Endothelial cell (in vitro differentiated cells): ENCODE measurements at regions not wholly inside any gene's neighbourhood (a gene's known extent, or its start where the extent isn't known, plus 50 kb on each side); places are given as distances from the start of the nearest gene placed in this dataset.

Source experiments
- DNase-seq: peaks from one replicate; pipeline ENCODE4 v3.0.0; 2021; ENCODE audit warnings: low spot score
- H3K27ac Mint-ChIP-seq: one replicate; pipeline ENCODE4 v1.8.0; 2021; ENCODE audit warnings: mixed read lengths, inconsistent platforms; ENCODE audit not compliant: unreplicated experiment
- H3K27me3 Mint-ChIP-seq: one replicate; pipeline ENCODE4 v1.8.0; 2021; ENCODE audit warnings: mild to moderate bottlenecking, moderate library complexity, mixed read lengths, inconsistent platforms; ENCODE audit not compliant: unreplicated experiment
- H3K36me3 Mint-ChIP-seq: one replicate; pipeline ENCODE4 v1.8.0; 2021; ENCODE audit warnings: mild to moderate bottlenecking, low read depth, mixed read lengths, inconsistent platforms; ENCODE audit not compliant: unreplicated experiment
- H3K4me1 Mint-ChIP-seq: one replicate; pipeline ENCODE4 v1.8.0; 2021; ENCODE audit warnings: mild to moderate bottlenecking, mixed read lengths, inconsistent platforms; ENCODE audit not compliant: unreplicated experiment
- H3K4me3 Mint-ChIP-seq: one replicate; pipeline ENCODE4 v1.8.0; 2021; ENCODE audit warnings: mild to moderate bottlenecking, mixed read lengths, inconsistent platforms; ENCODE audit not compliant: unreplicated experiment
- H3K9me3 Mint-ChIP-seq: one replicate; pipeline ENCODE4 v1.8.0; 2021; ENCODE audit warnings: mixed read lengths, inconsistent platforms; ENCODE audit not compliant: unreplicated experiment
- CTCF ChIP-seq: fragments of 200-600 bp; sonication (generic); IDR thresholded peaks from one replicate; pipeline ENCODE4 v1.5.0; 2021; ENCODE audit warnings: antibody characterized with exemption; ENCODE audit not compliant: unreplicated experiment

GRCh38 chr15:95492388-95493070, 838.0 kb upstream of the NR2F2 start:
- H3K4me3 Mint-ChIP-seq = no peak overlapping the region
- peaks cover 3% of the 10 kb centered on the region for H3K27me3 Mint-ChIP-seq
- H3K4me1 Mint-ChIP-seq = peaks cover 4% of the 10 kb centered on the region
- no peak overlapping the region for H3K27ac Mint-ChIP-seq
- H3K36me3 Mint-ChIP-seq = no peaks in the 10 kb centered on the region
- no peak for DNase-seq
- no peaks in the 10 kb centered on the region for H3K9me3 Mint-ChIP-seq
- TF ChIP-seq CTCF = no peak

- no peaks in the 10 kb centered on the region for H3K9me3 Mint-ChIP-seq
- H3K27ac Mint-ChIP-seq = no peak overlapping the region
- H3K36me3 Mint-ChIP-seq = no peaks in the 10 kb centered on the region
- H3K27me3 Mint-ChIP-seq = peaks cover 3% of the 10 kb centered on the region
- no peak for TF ChIP-seq CTCF
- DNase-seq = no peak
- no peak overlapping the region for H3K4me3 Mint-ChIP-seq
- peaks cover 11% of the 10 kb centered on the region for H3K4me1 Mint-ChIP-seq
These were observed 835.4 kb upstream of the NR2F2 start for GRCh38 chr15:95494971-95495541.

- no peak for TF ChIP-seq CTCF
- DNase-seq = no peak
- Mint-ChIP-seq H3K4me1 (peaks cover 11% of the 10 kb centered on the region), H3K27me3 (peaks cover 3% of the 10 kb centered on the region), H3K27ac (no peak overlapping the region), H3K4me3 (no peak overlapping the region), H3K36me3 (no peaks in the 10 kb centered on the region), H3K9me3 (no peaks in the 10 kb centered on the region)
These were observed 832.9 kb upstream of the NR2F2 start for GRCh38 chr15:95497634-95498033.

DNA sequence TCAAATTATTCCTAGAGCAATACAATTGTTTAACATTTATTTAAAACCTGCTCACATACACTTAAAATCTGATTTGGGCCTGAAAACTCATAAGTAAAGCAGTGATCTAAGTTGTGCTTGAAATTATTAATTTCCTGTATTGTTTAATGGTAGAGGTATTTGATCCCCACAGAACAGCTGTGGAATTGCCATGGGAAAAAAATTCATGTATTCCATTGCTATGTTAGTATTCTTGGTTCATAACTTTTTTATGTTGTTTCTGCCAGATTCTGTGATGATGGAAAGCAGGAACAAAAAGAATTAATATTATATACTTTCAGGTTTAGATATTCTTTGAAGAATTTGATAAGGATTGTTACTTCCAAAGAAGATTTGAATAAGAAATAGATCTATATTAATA, 831.5 kb upstream of the NR2F2 start:
- Mint-ChIP-seq H3K4me1 (peaks cover 11% of the 10 kb centered on the region), H3K4me3 (no peak overlapping the region), H3K9me3 (no peaks in the 10 kb centered on the region), H3K36me3 (no peaks in the 10 kb centered on the region), H3K27ac (no peak overlapping the region), H3K27me3 (peaks cover 3% of the 10 kb centered on the region)
- no peak for DNase-seq
- no peak for TF ChIP-seq CTCF

GRCh38 chr15:95499397-95499796, 831.1 kb upstream of the NR2F2 start:
- DNase-seq = no peak
- no peaks in the 10 kb centered on the region for H3K9me3 Mint-ChIP-seq
- H3K27me3 Mint-ChIP-seq = no peaks in the 10 kb centered on the region
- H3K4me3 Mint-ChIP-seq = no peak overlapping the region
- TF ChIP-seq CTCF = no peak
- H3K4me1 Mint-ChIP-seq = peaks cover 11% of the 10 kb centered on the region
- no peaks in the 10 kb centered on the region for H3K36me3 Mint-ChIP-seq
- no peak overlapping the region for H3K27ac Mint-ChIP-seq
